ENCODE measurements at regions not wholly inside any gene's neighbourhood (a gene's known extent, or its start where the extent isn't known, plus 50 kb on each side); places are given as distances from the start of the nearest gene placed in this dataset.

DNA sequence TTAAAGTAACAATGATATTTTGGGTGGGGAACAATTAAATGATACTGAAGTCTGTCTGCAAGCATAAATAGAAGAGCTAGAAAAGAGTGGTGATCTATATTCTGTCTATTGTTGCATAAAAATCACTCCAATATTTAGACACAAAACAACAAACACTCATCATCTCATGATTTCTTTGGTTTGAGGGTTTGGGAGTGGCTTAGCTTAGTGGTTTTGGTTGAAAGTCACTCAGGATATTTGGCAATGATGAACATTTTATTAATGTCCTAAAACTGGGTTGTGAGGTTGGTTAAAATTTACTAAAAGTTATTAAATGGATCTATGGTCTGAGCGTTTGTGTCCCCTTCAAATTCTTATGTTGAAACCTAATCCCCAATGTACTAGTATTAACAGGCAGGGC, 54.7 kb upstream of the EGFR start:
- no peak overlapping the region for H3K4me3 ChIP-seq (ENCODE audit: low read depth, low read length)
- H3K4me1 ChIP-seq (ENCODE audit: control insufficient read depth, insufficient read depth, low read length): no peaks in the 10 kb centered on the region
- no peaks in the 10 kb centered on the region for H3K9me3 ChIP-seq (ENCODE audit: control insufficient read depth, insufficient read depth, low read length)
- no peak for DNase-seq (ENCODE audit: low read depth in 4 of 6, low spot score in 6 of 6)
- no CpG with 5 or more reads among the region's 1 CpG for WGBS (ENCODE audit: insufficient coverage)
- no peaks in the 10 kb centered on the region for H3K27me3 ChIP-seq (ENCODE audit: control insufficient read depth, insufficient read depth, low read length)
- no peak overlapping the region for H3K27ac ChIP-seq (ENCODE audit: low read depth, low read length)
- no peaks in the 10 kb centered on the region for H3K36me3 ChIP-seq (ENCODE audit: control insufficient read depth, insufficient read depth, low read length)

DNA sequence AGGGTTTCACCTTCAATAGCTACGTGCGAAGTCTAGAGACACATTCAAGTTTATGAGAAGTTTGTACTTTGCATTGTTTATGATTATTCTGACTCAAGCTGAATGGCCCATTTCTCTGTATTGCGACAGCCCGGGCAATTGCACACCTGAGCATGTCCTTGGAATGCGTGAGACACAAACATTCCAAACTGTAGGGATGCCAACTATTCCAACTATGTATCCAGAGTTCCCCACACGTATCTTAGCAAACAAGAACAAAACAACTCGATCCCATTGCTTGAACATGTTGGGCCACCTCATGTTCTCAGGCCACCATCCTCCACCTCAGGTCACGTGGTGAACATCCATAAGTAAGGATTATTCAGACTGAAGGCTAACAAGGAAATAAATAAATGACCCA, 51.4 kb upstream of the EGFR start:
- Histone ChIP-seq H3K4me1 (ENCODE audit: control insufficient read depth, insufficient read depth, low read length) (no peaks in the 10 kb centered on the region), H3K4me3 (ENCODE audit: low read depth, low read length) (no peak overlapping the region), H3K9me3 (ENCODE audit: control insufficient read depth, insufficient read depth, low read length) (no peaks in the 10 kb centered on the region), H3K27ac (ENCODE audit: low read depth, low read length) (no peak overlapping the region), H3K36me3 (ENCODE audit: control insufficient read depth, insufficient read depth, low read length) (no peaks in the 10 kb centered on the region), H3K27me3 (ENCODE audit: control insufficient read depth, insufficient read depth, low read length) (no peaks in the 10 kb centered on the region)
- WGBS (ENCODE audit: insufficient coverage): 98% methylated on average over 5 of the region's 8 CpGs
- no peak for DNase-seq (ENCODE audit: low read depth in 4 of 6, low spot score in 6 of 6)

DNA sequence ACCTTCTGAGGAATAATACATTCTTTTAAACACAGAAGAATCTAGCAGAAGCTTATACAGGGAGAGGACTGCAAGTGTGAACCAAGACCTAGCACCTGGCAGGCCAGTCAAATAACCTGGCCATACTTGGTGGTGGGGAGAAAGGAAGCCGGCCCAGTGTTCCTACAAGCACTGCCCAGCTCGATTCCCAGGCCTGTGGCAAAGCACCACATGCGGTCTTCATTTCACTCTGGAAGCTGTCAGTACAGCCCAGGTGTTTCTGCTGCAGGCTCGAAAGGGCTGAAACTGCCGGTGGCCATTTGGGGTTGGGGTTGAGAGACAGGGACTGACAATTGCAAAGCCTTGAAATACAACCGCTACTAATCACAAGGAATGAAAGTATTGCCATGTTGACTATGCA, 50.8 kb upstream of the EGFR start:
- Histone ChIP-seq H3K9me3 (ENCODE audit: control insufficient read depth, insufficient read depth, low read length) (no peaks in the 10 kb centered on the region), H3K27me3 (ENCODE audit: control insufficient read depth, insufficient read depth, low read length) (no peaks in the 10 kb centered on the region), H3K4me1 (ENCODE audit: control insufficient read depth, insufficient read depth, low read length) (no peaks in the 10 kb centered on the region), H3K4me3 (ENCODE audit: low read depth, low read length) (no peak overlapping the region), H3K36me3 (ENCODE audit: control insufficient read depth, insufficient read depth, low read length) (no peaks in the 10 kb centered on the region), H3K27ac (ENCODE audit: low read depth, low read length) (no peak overlapping the region)
- DNase-seq (ENCODE audit: low read depth in 4 of 6, low spot score in 6 of 6): no peak
- WGBS (ENCODE audit: insufficient coverage): 81% methylated on average over 3 of the region's 6 CpGs

Measured in spinal cord (tissue), 9 donors.